CD4-positive, alpha-beta T cell treated with Interleukin-12 subunit alpha and Interleukin-12 subunit beta, for 1 hour (primary cell): ENCODE measurements at regions not wholly inside any gene's neighbourhood (a gene's known extent, or its start where the extent isn't known, plus 50 kb on each side); places are given as distances from the start of the nearest gene placed in this dataset.

Experiments
- DNase-seq: peaks from one replicate; pipeline ENCODE4 v3.0.0-alpha.2; 2020

DNA sequence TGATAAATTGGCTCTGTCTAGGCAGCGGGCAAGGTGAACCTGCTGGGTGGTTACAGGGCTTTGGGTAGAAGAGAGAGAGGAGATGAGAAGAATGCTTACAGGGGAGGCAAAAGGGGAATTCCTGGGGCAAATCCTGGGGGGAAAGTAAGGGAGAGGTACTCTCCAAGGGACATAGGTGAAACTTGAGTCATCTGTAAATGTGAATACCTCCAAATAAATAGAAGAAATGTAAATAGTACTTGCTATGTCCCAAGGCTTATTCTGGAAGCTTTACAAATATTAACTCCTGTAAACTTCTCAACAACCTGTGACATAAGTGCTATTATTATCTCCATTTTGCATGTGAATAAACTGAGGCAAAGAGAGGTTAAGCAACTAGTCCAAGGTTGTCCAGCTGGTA is 57.7 kb upstream of the CDK13 start:
- DNase-seq = no peak

DNA sequence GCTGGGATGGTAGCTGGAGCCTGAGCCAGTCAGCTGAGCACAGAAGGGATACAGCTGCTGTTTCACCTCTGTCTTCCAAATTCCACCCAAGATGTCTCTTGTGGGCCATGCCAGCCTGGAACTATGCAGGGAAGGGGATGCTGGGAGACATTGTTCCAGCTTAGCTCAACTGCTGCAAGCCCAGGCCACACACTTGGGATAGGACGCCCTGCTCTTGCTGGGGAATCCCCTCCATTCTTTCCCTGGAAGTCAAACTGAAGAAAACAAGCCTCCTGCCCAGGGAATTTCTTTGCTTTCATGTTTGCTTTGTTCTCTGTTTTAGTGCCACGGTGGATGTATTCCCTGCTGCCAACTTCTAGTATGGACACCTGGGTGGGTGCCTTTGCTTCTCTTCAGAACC is 55.2 kb upstream of the CDK13 start:
- no peak for DNase-seq

DNA sequence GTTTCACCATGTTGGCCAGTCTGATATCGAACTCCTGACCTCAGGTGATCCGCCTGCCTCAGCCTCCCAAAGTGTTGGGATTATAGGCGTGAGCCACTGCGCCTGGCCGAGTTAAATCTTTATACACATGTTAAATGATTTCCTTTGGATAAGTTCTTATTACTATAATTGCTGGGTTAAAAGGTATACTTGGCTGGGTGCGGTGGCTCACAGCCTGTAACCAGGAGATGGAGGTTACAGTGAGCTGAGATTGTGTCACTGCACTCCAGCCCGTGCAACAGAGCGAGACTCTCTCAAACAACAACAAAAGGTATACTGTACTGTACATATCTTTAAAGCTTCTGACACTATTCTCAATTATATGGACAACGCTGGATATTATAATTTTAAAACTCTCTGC is 53.2 kb upstream of the CDK13 start:
- no peak for DNase-seq

DNA sequence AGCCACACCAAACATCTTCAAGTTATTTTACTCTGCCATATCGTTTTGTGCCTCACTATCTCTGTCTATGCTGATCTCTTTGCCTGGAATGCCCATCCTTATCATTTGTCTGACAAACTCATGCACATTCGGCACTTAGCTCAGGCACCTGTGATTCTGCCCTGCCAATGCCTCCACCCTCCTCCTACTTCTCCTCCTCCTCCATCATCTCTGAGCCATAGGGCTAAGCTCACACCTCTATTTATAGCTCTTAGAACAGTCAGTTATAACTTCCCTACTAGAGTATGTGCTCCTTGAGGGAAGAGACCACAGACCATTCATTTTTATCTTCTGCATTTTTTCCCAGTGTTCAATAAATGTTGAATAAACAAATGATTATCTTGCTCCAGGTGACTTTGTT is 51.2 kb upstream of the CDK13 start:
- DNase-seq = no peak
